SH-SY5Y (cell line): ENCODE measurements at regions not wholly inside any gene's neighbourhood (a gene's known extent, or its start where the extent isn't known, plus 50 kb on each side); places are given as distances from the start of the nearest gene placed in this dataset.

ENCODE experiments used
- GATA2 ChIP-seq: IDR thresholded peaks from 2 replicates; pipeline ENCODE4 v1.6.1; 2011; ENCODE audit warnings: mild to moderate bottlenecking, low read depth, low read length
- GATA3 ChIP-seq: IDR thresholded peaks from 2 replicates; pipeline ENCODE4 v1.6.1; 2011; ENCODE audit warnings: low read depth, mild to moderate bottlenecking, low read length, moderate library complexity

GRCh38 chr5:74098456-74098855 lies 472.5 kb downstream of the ARHGEF28 start:
- TF ChIP-seq GATA2: no peak
- no peak for TF ChIP-seq GATA3
